ENCODE measurements at regions not wholly inside any gene's neighbourhood (a gene's known extent, or its start where the extent isn't known, plus 50 kb on each side); places are given as distances from the start of the nearest gene placed in this dataset.

DNA sequence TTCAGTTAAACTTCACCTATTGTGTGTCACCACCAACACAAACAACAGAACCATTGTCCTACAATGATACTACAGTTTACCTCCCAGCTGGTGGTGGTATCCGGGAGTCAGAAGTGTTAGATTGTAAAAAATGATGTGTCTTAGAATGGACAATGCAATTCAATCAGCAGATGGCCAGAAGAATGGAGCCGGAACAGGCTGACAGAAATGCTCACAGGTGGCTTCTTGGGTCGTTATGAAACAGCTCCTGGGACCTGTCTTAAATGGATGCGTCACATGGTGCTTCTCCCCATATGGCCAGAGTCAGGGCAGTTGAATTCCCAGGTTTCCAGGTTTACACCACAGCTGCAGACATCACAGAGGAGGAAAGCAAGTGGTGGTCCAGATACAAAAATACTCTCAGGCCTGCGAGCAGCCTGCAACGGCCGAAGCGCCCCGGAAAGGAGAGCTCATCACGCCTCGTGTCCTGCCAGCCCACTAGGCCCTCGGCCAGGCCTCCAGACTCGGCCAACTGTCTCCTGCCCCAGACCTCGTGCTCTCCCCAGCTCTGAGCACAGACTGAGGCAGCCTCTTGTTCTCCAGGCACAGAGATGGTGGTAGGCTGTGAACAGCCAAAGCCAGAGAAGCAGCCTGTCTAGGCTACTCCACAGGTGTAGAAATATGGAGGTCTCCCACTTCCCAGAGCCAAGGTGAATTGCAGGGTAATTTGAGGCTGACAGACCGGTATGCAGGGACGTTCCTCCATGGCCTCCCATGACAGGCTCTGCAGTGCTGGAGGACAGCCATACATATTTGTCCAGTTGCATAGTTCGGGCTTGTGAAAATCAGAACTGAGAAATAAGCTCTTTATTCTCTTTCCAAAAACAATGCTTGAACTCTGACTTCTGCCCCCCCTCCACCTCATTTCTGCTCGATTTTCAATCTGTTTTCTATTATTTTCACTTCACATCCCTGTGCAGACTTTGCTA, 98.5 kb upstream of the SPATA31C2 start:
- no peak for DNase-seq (ENCODE audit: low spot score)
- no TSS peak for BruUV-seq (replicated peaks)
- no peaks in the 10 kb centered on the region for H3K4me1 ChIP-seq (ENCODE audit: insufficient read depth, low read length, poor library complexity, severe bottlenecking)
- CTCF ChIA-PET = no interaction called here
- no peak overlapping the region for H3K4me3 ChIP-seq (ENCODE audit: low read depth, low read length, poor library complexity, severe bottlenecking)
- no peaks in the 10 kb centered on the region for H3K27me3 ChIP-seq (replicated peaks; ENCODE audit: insufficient read depth, low read depth, low read length, poor library complexity)
- TF ChIP-seq EZH2 (IDR thresholded peaks at IDR 0.05; ENCODE audit: borderline replicate concordance, low read depth, low read length, poor library complexity, severe bottlenecking) = no peak
- TF ChIP-seq, protein P1, sequence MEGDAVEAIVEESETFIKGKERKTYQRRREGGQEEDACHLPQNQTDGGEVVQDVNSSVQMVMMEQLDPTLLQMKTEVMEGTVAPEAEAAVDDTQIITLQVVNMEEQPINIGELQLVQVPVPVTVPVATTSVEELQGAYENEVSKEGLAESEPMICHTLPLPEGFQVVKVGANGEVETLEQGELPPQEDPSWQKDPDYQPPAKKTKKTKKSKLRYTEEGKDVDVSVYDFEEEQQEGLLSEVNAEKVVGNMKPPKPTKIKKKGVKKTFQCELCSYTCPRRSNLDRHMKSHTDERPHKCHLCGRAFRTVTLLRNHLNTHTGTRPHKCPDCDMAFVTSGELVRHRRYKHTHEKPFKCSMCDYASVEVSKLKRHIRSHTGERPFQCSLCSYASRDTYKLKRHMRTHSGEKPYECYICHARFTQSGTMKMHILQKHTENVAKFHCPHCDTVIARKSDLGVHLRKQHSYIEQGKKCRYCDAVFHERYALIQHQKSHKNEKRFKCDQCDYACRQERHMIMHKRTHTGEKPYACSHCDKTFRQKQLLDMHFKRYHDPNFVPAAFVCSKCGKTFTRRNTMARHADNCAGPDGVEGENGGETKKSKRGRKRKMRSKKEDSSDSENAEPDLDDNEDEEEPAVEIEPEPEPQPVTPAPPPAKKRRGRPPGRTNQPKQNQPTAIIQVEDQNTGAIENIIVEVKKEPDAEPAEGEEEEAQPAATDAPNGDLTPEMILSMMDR (conservative IDR thresholded peaks at IDR 0.05; ENCODE audit: low read depth, low read length) = no peak
- POLR2A ChIA-PET (ENCODE audit: low non-redundant PET) = no interaction called here
- H3K36me3 ChIP-seq (ENCODE audit: insufficient read depth, low read length, poor library complexity, severe bottlenecking) = no peaks in the 10 kb centered on the region
- H3K9me3 ChIP-seq (ENCODE audit: low read depth, low read length, poor library complexity, severe bottlenecking) = no peaks in the 10 kb centered on the region
- H3K27ac ChIP-seq (ENCODE audit: low read depth, low read length, poor library complexity, severe bottlenecking) = no peak overlapping the region
- intact Hi-C loops (cut with micrococcal nuclease; ENCODE audit: unreplicated experiment) = no loop called here

DNA sequence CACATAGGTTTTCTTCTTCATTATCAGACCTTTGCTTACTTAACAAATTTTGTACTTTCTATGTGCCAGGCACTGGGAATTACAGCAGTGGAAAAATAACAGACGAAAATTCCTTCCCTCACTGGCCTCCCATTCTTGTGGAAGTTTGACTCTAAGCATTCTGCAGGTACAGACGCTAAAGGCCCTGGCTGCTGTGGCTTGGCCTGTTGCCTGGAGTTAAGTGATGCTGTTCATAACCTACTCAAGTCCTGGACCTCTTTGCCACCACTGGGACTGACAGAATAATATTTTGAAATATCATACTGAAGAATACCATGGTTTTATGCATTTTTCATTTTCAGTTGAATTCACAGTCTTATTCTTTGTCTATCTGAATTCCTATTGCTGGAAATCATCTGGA, 97.3 kb upstream of the SPATA31C2 start:
- CTCF ChIA-PET = no interaction called here
- Histone ChIP-seq H3K27ac (ENCODE audit: low read depth, low read length, poor library complexity, severe bottlenecking) (no peak overlapping the region), H3K27me3 (replicated peaks; ENCODE audit: insufficient read depth, low read depth, low read length, poor library complexity) (no peaks in the 10 kb centered on the region), H3K4me1 (ENCODE audit: insufficient read depth, low read length, poor library complexity, severe bottlenecking) (no peaks in the 10 kb centered on the region), H3K36me3 (ENCODE audit: insufficient read depth, low read length, poor library complexity, severe bottlenecking) (no peaks in the 10 kb centered on the region), H3K9me3 (ENCODE audit: low read depth, low read length, poor library complexity, severe bottlenecking) (no peaks in the 10 kb centered on the region), H3K4me3 (ENCODE audit: low read depth, low read length, poor library complexity, severe bottlenecking) (no peak overlapping the region)
- TF ChIP-seq, protein P1 (conservative IDR thresholded peaks at IDR 0.05; ENCODE audit: low read depth, low read length) = no peak
- TF ChIP-seq EZH2 (IDR thresholded peaks at IDR 0.05; ENCODE audit: borderline replicate concordance, low read depth, low read length, poor library complexity, severe bottlenecking) = no peak
- DNase-seq (ENCODE audit: low spot score) = no peak
- intact Hi-C loops (cut with micrococcal nuclease; ENCODE audit: unreplicated experiment) = no loop called here
- POLR2A ChIA-PET (ENCODE audit: low non-redundant PET) = no interaction called here
- BruUV-seq (replicated peaks) = no TSS peak

DNA sequence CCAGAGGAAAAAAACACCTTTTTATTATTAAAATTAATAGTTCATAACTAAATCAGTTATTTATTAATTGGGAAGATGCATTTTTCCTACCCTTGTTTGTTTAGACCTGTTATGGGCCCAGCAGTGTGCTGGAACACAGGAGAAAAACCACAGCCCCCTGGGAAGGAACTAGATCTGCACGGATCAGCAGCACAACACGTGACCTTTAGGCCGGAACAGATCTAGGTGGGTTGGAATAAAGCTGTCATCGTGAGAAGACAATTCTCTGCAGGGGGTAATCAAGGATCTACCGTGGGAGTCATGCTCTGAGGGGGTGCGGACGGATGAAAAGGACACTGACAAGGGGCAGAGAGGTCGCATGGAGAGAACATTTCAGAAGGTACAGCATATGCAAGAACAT, 95.8 kb upstream of the SPATA31C2 start:
- POLR2A ChIA-PET (ENCODE audit: low non-redundant PET) = no interaction called here
- no peaks in the 10 kb centered on the region for H3K36me3 ChIP-seq (ENCODE audit: insufficient read depth, low read length, poor library complexity, severe bottlenecking)
- no peaks in the 10 kb centered on the region for H3K27me3 ChIP-seq (replicated peaks; ENCODE audit: insufficient read depth, low read depth, low read length, poor library complexity)
- no peaks in the 10 kb centered on the region for H3K4me1 ChIP-seq (ENCODE audit: insufficient read depth, low read length, poor library complexity, severe bottlenecking)
- H3K9me3 ChIP-seq (ENCODE audit: low read depth, low read length, poor library complexity, severe bottlenecking) = peaks cover 3% of the 10 kb centered on the region
- CTCF ChIA-PET = no interaction called here
- TF ChIP-seq EZH2 (IDR thresholded peaks at IDR 0.05; ENCODE audit: borderline replicate concordance, low read depth, low read length, poor library complexity, severe bottlenecking) = no peak
- TF ChIP-seq, protein P1 (conservative IDR thresholded peaks at IDR 0.05; ENCODE audit: low read depth, low read length) = no peak
- no peak for DNase-seq (ENCODE audit: low spot score)
- H3K4me3 ChIP-seq (ENCODE audit: low read depth, low read length, poor library complexity, severe bottlenecking) = no peak overlapping the region
- intact Hi-C loops (cut with micrococcal nuclease; ENCODE audit: unreplicated experiment) = no loop called here
- H3K27ac ChIP-seq (ENCODE audit: low read depth, low read length, poor library complexity, severe bottlenecking) = no peak overlapping the region
- no TSS peak for BruUV-seq (replicated peaks)
